Stimulated activated CD4-positive, alpha-beta T cell treated with anti-CD3 and anti-CD28 coated beads, TNF-alpha, amount 100 ng/mL, for 1 hour (primary cell): ENCODE measurements at regions not wholly inside any gene's neighbourhood (a gene's known extent, or its start where the extent isn't known, plus 50 kb on each side); places are given as distances from the start of the nearest gene placed in this dataset.

Experiments
- DNase-seq, 3 donors: peaks; one replicate each; pipeline ENCODE4 v3.0.0-alpha.2; 2020; ENCODE audit warnings: low read depth in 3 of 3, low spot score in 1 of 3

- DNase-seq: no peak
These were observed 323.7 kb downstream of the RPS24 start for GRCh38 chr10:78357141-78358063.

- DNase-seq: no peak
These were observed 324.7 kb downstream of the RPS24 start for GRCh38 chr10:78358351-78358750.

- DNase-seq: no peak
These were observed 325.3 kb downstream of the RPS24 start for GRCh38 chr10:78358982-78359381.

- DNase-seq: no peak
These were observed 326.0 kb downstream of the RPS24 start for GRCh38 chr10:78359640-78360091.

- no peak for DNase-seq
These were observed 326.6 kb downstream of the RPS24 start for GRCh38 chr10:78360284-78360683.

GRCh38 chr10:78361031-78361430 is 327.4 kb downstream of the RPS24 start:
- no peak for DNase-seq

- DNase-seq: no peak
These were observed 328.9 kb downstream of the RPS24 start for GRCh38 chr10:78362406-78363022.

- no peak for DNase-seq
These were observed 329.5 kb downstream of the RPS24 start for GRCh38 chr10:78363190-78363589.

- DNase-seq: no peak
These were observed 332.0 kb downstream of the RPS24 start for GRCh38 chr10:78365694-78366093.

- no peak for DNase-seq
These were observed 333.2 kb downstream of the RPS24 start for GRCh38 chr10:78366663-78367411.

GRCh38 chr10:78367751-78368150 is 334.1 kb downstream of the RPS24 start:
- no peak for DNase-seq

- DNase-seq: no peak
These were observed 337.5 kb downstream of the RPS24 start for GRCh38 chr10:78371136-78371535.

- DNase-seq: no peak
These were observed 339.1 kb downstream of the RPS24 start for GRCh38 chr10:78372806-78373205.

GRCh38 chr10:78374331-78375028 is 340.8 kb downstream of the RPS24 start:
- no peak for DNase-seq

- DNase-seq: no peak
These were observed 342.5 kb downstream of the RPS24 start for GRCh38 chr10:78375854-78376785.

- DNase-seq: no peak
These were observed 343.7 kb downstream of the RPS24 start for GRCh38 chr10:78377356-78377755.

- DNase-seq: no peak
These were observed 344.5 kb downstream of the RPS24 start for GRCh38 chr10:78378192-78378591.

GRCh38 chr10:78381107-78381506 is 347.4 kb downstream of the RPS24 start:
- DNase-seq: no peak

GRCh38 chr10:78382047-78382446 is 348.4 kb downstream of the RPS24 start:
- no peak for DNase-seq

- DNase-seq: no peak
These were observed 349.1 kb downstream of the RPS24 start for GRCh38 chr10:78382772-78383171.
